ENCODE measurements at regions not wholly inside any gene's neighbourhood (a gene's known extent, or its start where the extent isn't known, plus 50 kb on each side); places are given as distances from the start of the nearest gene placed in this dataset.

DNA sequence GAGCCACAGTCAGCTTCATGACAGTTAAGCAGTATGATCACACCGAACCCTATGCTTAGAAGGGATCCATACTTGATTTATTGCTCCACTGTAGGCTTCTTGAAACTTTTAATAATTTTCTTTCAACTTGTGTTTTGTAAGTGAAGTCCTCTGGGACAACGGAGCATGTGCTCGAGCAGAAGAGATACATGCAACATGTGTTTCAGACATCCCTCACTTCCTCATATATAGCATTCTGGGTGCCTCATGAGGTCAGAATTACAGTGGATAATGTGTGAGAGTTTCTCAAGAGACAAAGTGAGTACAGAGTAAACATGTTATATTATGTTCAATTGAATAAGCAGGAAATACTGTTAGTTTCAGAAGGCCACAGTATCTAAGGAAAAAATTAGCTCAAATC, 893.2 kb downstream of the FAT4 start:
- intact Hi-C loops (cut with micrococcal nuclease), result no loop called here
- no peak for DNase-seq
- H3K27me3 Mint-ChIP-seq (ENCODE audit: low read depth), result no peaks in the 10 kb centered on the region
- no peak overlapping the region for H3K4me3 Mint-ChIP-seq
- no peak overlapping the region for H3K27ac Mint-ChIP-seq
- no peaks in the 10 kb centered on the region for H3K9me3 Mint-ChIP-seq
- no peaks in the 10 kb centered on the region for H3K4me1 Mint-ChIP-seq (ENCODE audit: low read depth)
- no peaks in the 10 kb centered on the region for H3K36me3 Mint-ChIP-seq (ENCODE audit: low read depth)
- CTCF ChIA-PET, result interaction anchor here (0.5 kb wide), 1 partner anchor 440 kb away, joined by 3 read pairs; no protein-coding TSS in a partner anchor

DNA sequence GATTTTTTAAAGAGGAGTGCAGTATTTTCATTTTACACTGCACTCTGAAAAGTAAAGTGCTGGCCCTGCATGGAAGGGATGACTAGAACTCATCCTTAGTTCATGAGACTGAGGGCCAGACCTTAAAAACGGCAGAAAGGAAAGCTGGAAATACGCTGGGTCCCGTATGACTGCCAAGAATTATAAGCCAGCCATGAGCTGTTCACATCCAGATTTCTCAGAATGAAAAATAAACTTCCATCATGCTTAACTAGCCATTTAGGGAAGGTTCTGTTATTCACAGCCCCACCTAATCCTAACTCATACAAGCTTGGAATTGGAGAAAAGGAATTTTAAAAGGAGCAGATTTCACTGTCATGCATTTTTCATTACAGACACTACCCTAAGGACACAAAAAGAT, 894.4 kb downstream of the FAT4 start:
- intact Hi-C loops (cut with micrococcal nuclease), result no loop called here
- Mint-ChIP-seq H3K27ac (no peak overlapping the region), H3K4me3 (no peak overlapping the region), H3K9me3 (no peaks in the 10 kb centered on the region), H3K27me3 (ENCODE audit: low read depth) (no peaks in the 10 kb centered on the region), H3K36me3 (ENCODE audit: low read depth) (no peaks in the 10 kb centered on the region), H3K4me1 (ENCODE audit: low read depth) (no peaks in the 10 kb centered on the region)
- CTCF ChIA-PET, result no interaction called here
- no peak for DNase-seq

DNA sequence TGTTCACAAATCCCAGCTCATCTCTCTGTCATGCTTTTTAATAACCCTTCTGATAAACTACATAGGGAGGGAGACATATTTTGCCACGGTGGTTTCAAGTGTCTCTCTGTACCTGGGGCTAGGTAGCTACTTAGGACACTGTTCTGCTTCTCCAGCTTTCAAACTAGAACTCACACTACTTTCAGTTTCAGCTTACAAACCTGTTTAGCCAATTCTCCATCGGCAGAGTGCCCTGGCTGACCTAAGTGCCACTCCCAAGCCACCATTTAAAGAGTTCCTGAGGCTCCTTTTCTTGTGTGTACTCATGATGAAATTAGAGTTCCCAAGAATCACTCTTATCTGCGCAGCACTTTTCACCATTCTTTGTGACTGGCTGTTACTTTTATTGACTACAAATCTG, 899.2 kb downstream of the FAT4 start:
- no peak overlapping the region for H3K27ac Mint-ChIP-seq
- no peaks in the 10 kb centered on the region for H3K27me3 Mint-ChIP-seq (ENCODE audit: low read depth)
- no peaks in the 10 kb centered on the region for H3K36me3 Mint-ChIP-seq (ENCODE audit: low read depth)
- DNase-seq, result no peak
- CTCF ChIA-PET, result no interaction called here
- intact Hi-C loops (cut with micrococcal nuclease), result no loop called here
- H3K9me3 Mint-ChIP-seq, result no peaks in the 10 kb centered on the region
- no peak overlapping the region for H3K4me3 Mint-ChIP-seq
- no peaks in the 10 kb centered on the region for H3K4me1 Mint-ChIP-seq (ENCODE audit: low read depth)

DNA sequence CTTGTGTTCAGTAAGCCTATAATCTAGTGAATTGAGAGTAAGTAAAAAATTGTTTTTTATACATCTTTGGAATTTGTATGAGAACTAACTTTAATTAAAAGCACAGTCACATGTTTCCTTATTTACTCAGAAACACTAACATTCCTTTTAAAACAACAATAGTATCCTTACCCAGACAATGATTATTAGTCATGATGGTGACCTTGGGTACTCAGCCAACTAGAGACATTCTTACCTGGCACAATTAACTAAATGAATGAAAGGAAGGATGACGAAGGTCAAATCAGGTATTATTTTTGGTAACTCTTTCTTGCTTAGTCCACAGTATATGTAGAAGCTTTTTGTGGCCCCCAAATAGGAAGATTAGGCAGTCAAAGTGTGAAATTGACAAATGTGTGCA, 901.0 kb downstream of the FAT4 start:
- Mint-ChIP-seq H3K4me1 (ENCODE audit: low read depth) (no peaks in the 10 kb centered on the region), H3K9me3 (no peaks in the 10 kb centered on the region), H3K27ac (no peak overlapping the region), H3K36me3 (ENCODE audit: low read depth) (no peaks in the 10 kb centered on the region), H3K4me3 (no peak overlapping the region), H3K27me3 (ENCODE audit: low read depth) (no peaks in the 10 kb centered on the region)
- intact Hi-C loops (cut with micrococcal nuclease), result no loop called here
- CTCF ChIA-PET, result no interaction called here
- no peak for DNase-seq

DNA sequence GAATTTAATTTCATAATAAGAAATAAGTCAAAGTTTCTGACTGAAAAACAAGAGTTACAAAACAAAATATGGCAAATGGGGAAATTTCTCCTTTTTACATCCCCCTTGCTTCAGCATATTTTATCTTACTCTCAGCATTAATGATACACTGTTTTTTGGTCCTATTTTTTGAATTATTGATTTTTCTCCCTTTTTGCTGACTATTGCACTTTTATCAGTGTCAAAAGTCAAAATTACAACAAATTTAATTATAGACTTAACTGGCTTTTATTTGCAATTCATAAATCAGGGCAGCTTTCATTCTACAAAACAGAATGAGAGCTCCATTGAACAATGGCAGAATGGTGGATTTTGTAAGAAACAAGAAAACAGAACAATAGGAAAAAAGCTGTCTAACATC, 901.9 kb downstream of the FAT4 start:
- Mint-ChIP-seq H3K27ac (no peak overlapping the region), H3K36me3 (ENCODE audit: low read depth) (no peaks in the 10 kb centered on the region), H3K27me3 (ENCODE audit: low read depth) (no peaks in the 10 kb centered on the region), H3K4me3 (no peak overlapping the region), H3K9me3 (no peaks in the 10 kb centered on the region), H3K4me1 (ENCODE audit: low read depth) (no peaks in the 10 kb centered on the region)
- no peak for DNase-seq
- intact Hi-C loops (cut with micrococcal nuclease), result no loop called here
- CTCF ChIA-PET, result no interaction called here

DNA sequence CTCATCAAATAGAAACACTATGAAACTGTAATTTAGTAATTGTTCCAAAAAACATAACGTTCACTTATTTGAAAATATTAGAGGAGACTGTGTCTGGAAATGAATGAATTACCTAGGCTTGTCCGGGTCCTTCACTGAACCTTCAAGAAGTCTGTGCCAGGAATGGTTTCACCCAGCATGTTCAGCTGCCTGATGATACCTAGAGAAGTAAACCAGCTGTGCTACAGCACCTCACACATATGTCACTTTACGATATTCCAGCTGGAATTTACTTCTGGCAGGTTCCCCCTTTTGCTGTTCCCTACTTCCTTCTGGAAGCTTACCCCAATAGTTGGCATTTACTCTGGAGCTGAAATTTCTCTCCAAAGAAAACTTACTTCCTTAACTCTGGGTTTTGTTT, 906.5 kb downstream of the FAT4 start:
- no peak for DNase-seq
- H3K9me3 Mint-ChIP-seq, result no peaks in the 10 kb centered on the region
- intact Hi-C loops (cut with micrococcal nuclease), result no loop called here

DNA sequence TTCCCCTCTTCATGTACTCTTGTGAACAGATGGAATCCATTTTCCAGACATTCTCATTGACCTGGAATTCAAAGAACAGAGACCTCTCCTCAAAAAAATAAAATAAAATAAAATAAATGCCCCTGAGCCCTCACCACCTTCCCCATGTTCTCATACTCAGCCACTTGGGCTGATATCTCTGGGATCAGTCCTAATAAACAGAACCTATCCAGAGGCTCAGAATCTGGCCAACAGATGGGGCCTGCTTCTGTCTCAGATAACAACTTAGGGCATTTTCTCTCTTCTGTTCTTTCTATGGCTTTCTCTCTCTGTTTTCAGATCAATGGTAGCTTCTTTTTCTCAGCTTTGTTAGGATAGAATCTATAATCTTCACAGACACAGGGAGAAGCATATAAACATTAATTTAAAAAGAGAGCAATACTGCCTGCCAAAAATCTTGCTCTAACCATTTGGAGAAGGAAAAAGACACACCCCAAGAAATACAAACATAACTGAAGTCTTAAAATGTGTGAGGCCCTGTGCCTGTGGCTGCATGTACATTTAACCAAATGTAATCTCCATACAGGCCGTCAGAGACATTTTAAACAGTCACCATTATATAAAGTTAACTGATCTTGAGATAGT, 907.1 kb downstream of the FAT4 start:
- CTCF ChIA-PET, result no interaction called here
- H3K4me3 Mint-ChIP-seq, result no peak overlapping the region
- H3K4me1 Mint-ChIP-seq (ENCODE audit: low read depth), result no peaks in the 10 kb centered on the region
- no peaks in the 10 kb centered on the region for H3K36me3 Mint-ChIP-seq (ENCODE audit: low read depth)
- H3K27ac Mint-ChIP-seq, result no peak overlapping the region
- no peaks in the 10 kb centered on the region for H3K9me3 Mint-ChIP-seq
- intact Hi-C loops (cut with micrococcal nuclease), result no loop called here
- no peak for DNase-seq
- H3K27me3 Mint-ChIP-seq (ENCODE audit: low read depth), result no peaks in the 10 kb centered on the region

More for the DNA sequence above, 906.5 kb downstream of the FAT4 start:
- H3K4me1 Mint-ChIP-seq (ENCODE audit: low read depth), result no peaks in the 10 kb centered on the region
- CTCF ChIA-PET, result no interaction called here
- H3K27ac Mint-ChIP-seq, result no peak overlapping the region
- no peaks in the 10 kb centered on the region for H3K27me3 Mint-ChIP-seq (ENCODE audit: low read depth)
- H3K36me3 Mint-ChIP-seq (ENCODE audit: low read depth), result no peaks in the 10 kb centered on the region
- no peak overlapping the region for H3K4me3 Mint-ChIP-seq

DNA sequence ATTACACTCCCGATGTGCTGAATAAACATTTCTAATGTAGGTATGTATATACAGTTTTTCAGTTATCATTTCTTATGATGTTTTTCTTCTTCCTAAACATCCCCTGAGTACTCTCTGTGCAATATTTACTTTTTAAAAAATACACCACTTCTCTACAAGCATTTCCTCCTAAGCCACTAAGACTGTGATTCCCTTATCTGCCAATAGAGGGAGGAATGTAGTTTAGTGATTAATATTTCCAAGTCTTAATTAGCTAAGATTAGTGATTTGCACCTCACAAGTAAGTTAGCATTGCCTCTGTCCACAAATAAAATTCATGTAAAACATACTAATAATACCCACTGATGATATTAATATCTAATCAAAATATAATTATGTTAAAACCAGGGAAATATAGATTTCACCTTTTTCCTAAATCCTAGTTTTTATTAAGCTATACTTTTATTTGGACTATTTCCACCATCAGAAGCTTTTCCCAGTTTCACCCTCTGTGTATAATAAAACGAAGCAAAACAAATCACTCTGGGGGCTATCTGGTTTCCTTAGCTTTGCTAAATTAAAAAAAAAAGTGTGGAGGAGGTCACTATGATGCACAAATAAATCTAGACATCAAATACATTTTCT, 909.1 kb downstream of the FAT4 start:
- H3K27ac Mint-ChIP-seq, result no peak overlapping the region
- H3K9me3 Mint-ChIP-seq, result no peaks in the 10 kb centered on the region
- DNase-seq, result no peak
- no peaks in the 10 kb centered on the region for H3K36me3 Mint-ChIP-seq (ENCODE audit: low read depth)
- CTCF ChIA-PET, result interaction anchor here (0.6 kb wide), 1 partner anchor 69 kb away, joined by 3 read pairs; no protein-coding TSS in a partner anchor
- H3K27me3 Mint-ChIP-seq (ENCODE audit: low read depth), result no peaks in the 10 kb centered on the region
- intact Hi-C loops (cut with micrococcal nuclease), result no loop called here
- no peaks in the 10 kb centered on the region for H3K4me1 Mint-ChIP-seq (ENCODE audit: low read depth)
- H3K4me3 Mint-ChIP-seq, result no peak overlapping the region

DNA sequence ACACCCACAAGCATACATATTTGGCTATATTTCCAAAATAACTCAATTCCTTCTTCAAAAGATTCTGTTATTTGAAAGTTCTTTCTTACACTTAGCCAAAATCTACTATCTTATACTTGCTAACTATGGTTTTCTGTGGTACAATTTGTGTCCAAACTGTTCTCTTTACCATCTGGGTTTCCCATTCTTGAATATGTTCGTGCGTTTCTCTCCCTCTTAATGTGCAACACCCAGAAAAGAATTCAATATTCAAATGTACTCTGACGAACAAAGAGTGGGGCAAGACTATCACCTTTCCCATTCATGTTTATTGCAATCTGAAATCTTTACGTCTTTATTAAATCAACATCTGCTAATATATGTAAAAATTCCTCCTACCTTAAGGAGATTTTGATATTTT, 912.7 kb downstream of the FAT4 start:
- no peak for DNase-seq
- no peak overlapping the region for H3K27ac Mint-ChIP-seq
- no peaks in the 10 kb centered on the region for H3K36me3 Mint-ChIP-seq (ENCODE audit: low read depth)
- H3K9me3 Mint-ChIP-seq, result peaks cover 3% of the 10 kb centered on the region
- H3K27me3 Mint-ChIP-seq (ENCODE audit: low read depth), result no peaks in the 10 kb centered on the region
- CTCF ChIA-PET, result no interaction called here
- intact Hi-C loops (cut with micrococcal nuclease), result no loop called here
- no peaks in the 10 kb centered on the region for H3K4me1 Mint-ChIP-seq (ENCODE audit: low read depth)
- H3K4me3 Mint-ChIP-seq, result no peak overlapping the region

DNA sequence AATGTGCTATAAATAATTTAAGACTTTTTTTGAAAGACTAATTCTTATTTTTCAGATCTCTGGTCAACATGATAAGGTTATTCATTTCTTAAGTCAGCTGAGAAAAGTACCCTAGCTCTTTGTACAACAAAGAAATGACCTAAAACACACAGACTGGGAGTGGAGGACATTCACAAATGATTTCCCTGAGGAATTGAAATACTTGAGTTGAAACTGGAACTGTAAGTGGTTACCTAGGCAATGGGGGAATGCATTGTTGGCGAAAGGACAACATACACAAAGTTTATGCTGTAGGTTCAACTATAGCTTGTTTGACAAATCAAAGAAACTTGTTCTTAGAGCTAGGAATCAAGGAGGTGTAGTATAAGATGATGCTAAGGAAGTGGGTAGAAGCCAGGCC, 915.5 kb downstream of the FAT4 start:
- Mint-ChIP-seq H3K4me1 (ENCODE audit: low read depth) (no peaks in the 10 kb centered on the region), H3K9me3 (peaks cover 11% of the 10 kb centered on the region), H3K27me3 (ENCODE audit: low read depth) (no peaks in the 10 kb centered on the region), H3K36me3 (ENCODE audit: low read depth) (no peaks in the 10 kb centered on the region), H3K4me3 (no peak overlapping the region), H3K27ac (no peak overlapping the region)
- intact Hi-C loops (cut with micrococcal nuclease), result no loop called here
- CTCF ChIA-PET, result no interaction called here
- DNase-seq, result no peak

DNA sequence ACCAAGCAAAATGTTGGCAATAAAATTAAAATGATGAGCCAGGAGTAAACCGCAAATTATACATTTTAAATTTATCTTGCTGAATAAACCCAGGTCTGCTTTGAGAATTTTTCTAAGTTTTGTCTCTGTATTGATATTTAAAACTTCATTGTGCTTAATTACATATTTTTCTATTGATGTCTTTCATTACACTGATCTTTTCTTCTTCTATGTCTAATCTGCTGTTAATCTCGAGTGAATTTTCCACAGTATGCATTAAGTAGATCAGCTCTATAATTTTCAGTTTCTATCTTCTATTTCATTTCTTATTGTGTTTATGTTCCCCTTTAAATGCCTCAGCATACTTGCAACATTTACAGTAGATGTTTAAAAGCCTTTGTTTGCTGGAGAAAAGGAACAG, 918.7 kb downstream of the FAT4 start:
- Mint-ChIP-seq H3K27me3 (ENCODE audit: low read depth) (no peaks in the 10 kb centered on the region), H3K4me3 (no peak overlapping the region), H3K9me3 (peaks cover 16% of the 10 kb centered on the region), H3K27ac (no peak overlapping the region), H3K36me3 (ENCODE audit: low read depth) (no peaks in the 10 kb centered on the region), H3K4me1 (ENCODE audit: low read depth) (no peaks in the 10 kb centered on the region)
- no peak for DNase-seq
- intact Hi-C loops (cut with micrococcal nuclease), result no loop called here
- CTCF ChIA-PET, result no interaction called here

DNA sequence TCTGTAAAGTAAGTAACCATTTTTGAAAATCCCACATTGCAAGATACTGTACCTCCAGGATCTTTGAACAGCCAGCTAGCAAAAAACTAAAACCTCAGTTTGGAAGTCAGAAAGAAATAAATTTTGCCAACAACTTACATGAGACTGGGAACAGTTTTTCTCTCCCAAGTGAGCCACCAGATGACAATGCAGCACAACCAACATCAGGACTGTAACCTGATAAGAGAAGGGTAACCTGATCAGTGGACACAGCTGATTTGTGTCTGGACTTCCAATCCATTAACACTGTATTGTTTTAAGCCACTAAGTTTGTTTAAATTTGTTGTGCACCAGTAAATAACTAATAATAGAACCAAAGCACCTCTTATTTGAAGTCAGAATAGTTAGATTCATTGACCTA, 923.3 kb downstream of the FAT4 start:
- intact Hi-C loops (cut with micrococcal nuclease), result no loop called here
- CTCF ChIA-PET, result no interaction called here
- Mint-ChIP-seq H3K36me3 (ENCODE audit: low read depth) (no peaks in the 10 kb centered on the region), H3K9me3 (peaks cover 20% of the 10 kb centered on the region), H3K4me3 (no peak overlapping the region), H3K27ac (no peak overlapping the region), H3K4me1 (ENCODE audit: low read depth) (no peaks in the 10 kb centered on the region), H3K27me3 (ENCODE audit: low read depth) (no peaks in the 10 kb centered on the region)
- no peak for DNase-seq

DNA sequence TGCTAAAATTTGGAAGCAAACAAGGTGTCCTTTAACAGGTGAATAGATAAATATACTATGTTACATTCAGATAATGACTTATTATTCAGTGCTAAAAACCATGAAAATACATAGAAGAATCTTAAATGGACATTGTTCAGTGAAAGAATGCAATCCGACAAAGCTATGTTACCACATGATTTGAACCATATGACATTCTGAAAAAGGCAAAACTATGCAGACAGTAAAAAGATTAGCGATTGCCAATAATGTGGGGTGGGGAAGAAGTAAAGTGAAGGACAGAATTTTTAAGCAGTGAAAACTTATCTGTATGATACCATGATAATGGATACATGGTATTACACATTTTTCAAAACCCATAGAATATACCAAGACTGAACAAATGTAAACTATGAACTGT, 926.9 kb downstream of the FAT4 start:
- intact Hi-C loops (cut with micrococcal nuclease), result no loop called here
- Mint-ChIP-seq H3K4me1 (ENCODE audit: low read depth) (no peaks in the 10 kb centered on the region), H3K27me3 (ENCODE audit: low read depth) (no peaks in the 10 kb centered on the region), H3K4me3 (no peak overlapping the region), H3K9me3 (peaks cover 14% of the 10 kb centered on the region), H3K36me3 (ENCODE audit: low read depth) (no peaks in the 10 kb centered on the region), H3K27ac (no peak overlapping the region)
- no peak for DNase-seq
- CTCF ChIA-PET, result no interaction called here
